DOHH2 (cell line): ENCODE measurements at regions not wholly inside any gene's neighbourhood (a gene's known extent, or its start where the extent isn't known, plus 50 kb on each side); places are given as distances from the start of the nearest gene placed in this dataset.

Source experiments
- H3F3A ChIP-seq: fragments of 200-600 bp; sonication (generic), shearing (Covaris generic); 2 replicates; pipeline ENCODE4 v1.6.0; 2016; ENCODE audit warnings: antibody characterized with exemption, mild to moderate bottlenecking; ENCODE audit not compliant: control insufficient read depth, insufficient read depth
- H3K27ac ChIP-seq: fragments of 200-600 bp; sonication (generic); 2 replicates; pipeline ENCODE4 v1.5.1; 2014; ENCODE audit warnings: low read depth, mild to moderate bottlenecking, low read length, moderate library complexity
- H3K27me3 ChIP-seq: fragments of 200-600 bp; sonication (generic); 2 replicates; pipeline ENCODE4 v1.6.1; 2014; ENCODE audit warnings: mild to moderate bottlenecking, low read length, mixed read lengths; ENCODE audit not compliant: control insufficient read depth
- H3K36me3 ChIP-seq: fragments of 200-600 bp; sonication (generic); 2 replicates; pipeline ENCODE4 v1.6.1; 2014; ENCODE audit warnings: mild to moderate bottlenecking, low read length, moderate library complexity, mixed read lengths; ENCODE audit not compliant: control insufficient read depth
- H3K4me1 ChIP-seq: fragments of 200-600 bp; sonication (generic); 2 replicates; pipeline ENCODE4 v1.6.1; 2014; ENCODE audit warnings: mild to moderate bottlenecking, low read length, mixed read lengths; ENCODE audit not compliant: control insufficient read depth
- H3K4me2 ChIP-seq: fragments of 200-600 bp; sonication (generic); 2 replicates; pipeline ENCODE4 v1.6.0; 2014; ENCODE audit warnings: mild to moderate bottlenecking, low read length, moderate library complexity
- H3K4me3 ChIP-seq: fragments of 200-600 bp; sonication (generic); 2 replicates; pipeline ENCODE4 v1.5.1; 2014; ENCODE audit warnings: mild to moderate bottlenecking, low read length, mixed read lengths
- H3K79me2 ChIP-seq: fragments of 200-600 bp; sonication (generic); 2 replicates; pipeline ENCODE4 v1.6.1; 2014; ENCODE audit warnings: mild to moderate bottlenecking, low read length, mixed read lengths; ENCODE audit not compliant: control insufficient read depth
- H3K9me2 ChIP-seq: fragments of 200-600 bp; sonication (generic); replicated peaks from 2 replicates; pipeline ENCODE4 v1.6.1; 2014; ENCODE audit warnings: mild to moderate bottlenecking, low read length, mixed read lengths; ENCODE audit not compliant: control insufficient read depth
- H3K9me3 ChIP-seq: fragments of 200-600 bp; sonication (generic); 2 replicates; pipeline ENCODE4 v1.6.1; 2014; ENCODE audit warnings: antibody characterized with exemption, low read length, mixed read lengths; ENCODE audit not compliant: control insufficient read depth, insufficient read depth
- H4K20me1 ChIP-seq: fragments of 200-600 bp; sonication (generic); 2 replicates; pipeline ENCODE4 v1.6.0; 2014; ENCODE audit warnings: low read depth, mild to moderate bottlenecking, antibody characterized with exemption, low read length, moderate library complexity; ENCODE audit not compliant: control insufficient read depth, insufficient read depth
- EZH2phosphoT487 ChIP-seq: fragments of 200-600 bp; sonication (generic); IDR thresholded peaks from 2 replicates; pipeline ENCODE4 v1.6.1; 2017; ENCODE audit warnings: borderline replicate concordance, mild to moderate bottlenecking, antibody characterized with exemption, low read length, moderate library complexity, mixed read lengths
- TF ChIP-seq, protein P1 (sequence below): fragments of 200-600 bp; sonication (generic); IDR thresholded peaks from one replicate; pipeline ENCODE4 v1.5.1; 2014; ENCODE audit warnings: antibody characterized with exemption, mild to moderate bottlenecking, low read depth, low read length; ENCODE audit not compliant: poor library complexity, severe bottlenecking

DNA sequence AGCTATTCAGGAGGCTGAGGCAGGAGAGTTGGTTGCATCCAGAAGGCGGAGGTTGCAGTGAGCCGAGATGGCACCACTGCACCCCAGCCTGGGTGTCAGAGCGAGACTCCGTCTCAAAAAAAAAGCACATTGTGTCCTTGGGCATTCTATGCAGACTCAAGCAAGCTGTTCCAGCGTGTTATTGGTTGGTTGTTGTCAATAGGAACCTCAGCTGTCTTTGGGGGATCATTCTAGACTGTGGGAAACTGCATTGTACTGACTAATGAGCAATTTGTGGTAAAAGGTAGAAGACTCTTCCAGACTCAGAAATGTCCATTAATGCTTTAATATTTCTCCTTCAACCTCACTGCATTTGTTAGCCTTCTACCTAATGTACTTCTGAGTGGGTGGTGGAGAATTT, 379.5 kb upstream of the GRAMD2B start:
- no peaks in the 10 kb centered on the region for H3K36me3 ChIP-seq
- TF ChIP-seq, protein P1, sequence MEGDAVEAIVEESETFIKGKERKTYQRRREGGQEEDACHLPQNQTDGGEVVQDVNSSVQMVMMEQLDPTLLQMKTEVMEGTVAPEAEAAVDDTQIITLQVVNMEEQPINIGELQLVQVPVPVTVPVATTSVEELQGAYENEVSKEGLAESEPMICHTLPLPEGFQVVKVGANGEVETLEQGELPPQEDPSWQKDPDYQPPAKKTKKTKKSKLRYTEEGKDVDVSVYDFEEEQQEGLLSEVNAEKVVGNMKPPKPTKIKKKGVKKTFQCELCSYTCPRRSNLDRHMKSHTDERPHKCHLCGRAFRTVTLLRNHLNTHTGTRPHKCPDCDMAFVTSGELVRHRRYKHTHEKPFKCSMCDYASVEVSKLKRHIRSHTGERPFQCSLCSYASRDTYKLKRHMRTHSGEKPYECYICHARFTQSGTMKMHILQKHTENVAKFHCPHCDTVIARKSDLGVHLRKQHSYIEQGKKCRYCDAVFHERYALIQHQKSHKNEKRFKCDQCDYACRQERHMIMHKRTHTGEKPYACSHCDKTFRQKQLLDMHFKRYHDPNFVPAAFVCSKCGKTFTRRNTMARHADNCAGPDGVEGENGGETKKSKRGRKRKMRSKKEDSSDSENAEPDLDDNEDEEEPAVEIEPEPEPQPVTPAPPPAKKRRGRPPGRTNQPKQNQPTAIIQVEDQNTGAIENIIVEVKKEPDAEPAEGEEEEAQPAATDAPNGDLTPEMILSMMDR, result no peak
- TF ChIP-seq EZH2phosphoT487, result no peak
- H3K79me2 ChIP-seq, result no peaks in the 10 kb centered on the region
- no peaks in the 10 kb centered on the region for H4K20me1 ChIP-seq
- no peaks in the 10 kb centered on the region for H3K27me3 ChIP-seq
- H3K9me3 ChIP-seq, result no peaks in the 10 kb centered on the region
- no peak overlapping the region for H3K4me2 ChIP-seq
- no peak overlapping the region for H3K27ac ChIP-seq
- no peak overlapping the region for H3K4me3 ChIP-seq
- H3F3A ChIP-seq, result no peaks in the 10 kb centered on the region
- no peaks in the 10 kb centered on the region for H3K4me1 ChIP-seq
- no peaks in the 10 kb centered on the region for H3K9me2 ChIP-seq

DNA sequence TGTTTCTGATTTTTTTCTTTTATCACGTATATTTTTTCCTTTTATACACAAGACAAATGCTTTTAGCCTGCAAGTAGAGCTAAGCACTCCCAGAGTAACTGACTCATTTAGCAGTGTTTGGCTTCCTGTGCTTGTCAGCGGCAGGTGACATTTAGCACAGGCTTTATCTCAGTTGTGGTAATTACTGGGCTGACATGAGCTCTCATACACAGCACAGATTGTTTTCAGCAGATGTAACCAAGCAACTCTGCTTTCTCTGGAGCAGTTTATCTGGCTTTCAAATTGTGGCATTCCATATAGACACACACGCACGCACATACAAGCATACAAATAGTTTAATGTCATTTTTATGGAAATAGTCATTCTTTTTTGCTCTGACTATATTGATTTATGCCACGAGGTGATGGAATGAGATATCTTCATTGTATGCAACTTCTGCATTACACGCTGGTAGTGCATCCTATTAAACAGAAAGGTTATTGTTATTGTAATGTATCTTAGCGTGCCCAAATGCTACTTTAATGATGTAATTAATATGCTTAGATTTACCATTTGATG, 379.0 kb upstream of the GRAMD2B start:
- no peak for TF ChIP-seq EZH2phosphoT487
- TF ChIP-seq, protein P1, result no peak
- Histone ChIP-seq H4K20me1 (no peaks in the 10 kb centered on the region), H3K27me3 (no peaks in the 10 kb centered on the region), H3K27ac (no peak overlapping the region), H3K9me3 (no peaks in the 10 kb centered on the region), H3K9me2 (no peaks in the 10 kb centered on the region), H3K4me3 (no peak overlapping the region), H3F3A (no peaks in the 10 kb centered on the region), H3K4me1 (peaks cover 3% of the 10 kb centered on the region), H3K4me2 (no peak overlapping the region), H3K36me3 (no peaks in the 10 kb centered on the region), H3K79me2 (no peaks in the 10 kb centered on the region)

DNA sequence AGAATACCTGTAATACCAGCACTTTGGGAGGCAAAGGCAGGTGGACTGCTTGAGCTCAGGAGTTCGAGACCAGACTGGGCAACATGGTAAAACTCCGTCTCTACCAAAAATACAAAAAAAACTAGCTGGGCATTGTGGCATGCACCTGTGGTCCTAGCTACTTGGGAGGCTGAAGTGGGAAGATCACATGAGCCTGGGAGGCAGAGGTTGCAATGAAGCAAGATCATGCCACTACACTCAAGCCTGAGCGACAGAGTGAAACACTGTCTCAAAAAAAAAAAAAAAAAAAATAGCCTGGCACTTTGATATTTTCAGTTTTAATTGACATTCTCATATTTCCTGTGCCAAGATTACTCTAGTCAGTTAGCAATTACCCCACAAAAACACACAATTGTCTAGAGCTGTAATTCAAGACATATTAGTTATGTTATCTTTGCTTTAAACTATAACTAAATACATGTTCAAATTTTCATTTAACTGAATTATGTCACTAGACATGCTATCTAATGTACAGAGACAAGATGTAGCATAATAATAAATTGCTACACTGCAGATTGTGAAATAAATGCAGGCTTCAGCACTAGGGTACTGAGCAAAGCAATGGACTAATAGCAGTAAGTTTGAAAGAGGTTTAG, 378.2 kb upstream of the GRAMD2B start:
- no peak overlapping the region for H3K4me2 ChIP-seq
- H3K79me2 ChIP-seq, result no peaks in the 10 kb centered on the region
- no peaks in the 10 kb centered on the region for H3K9me3 ChIP-seq
- H4K20me1 ChIP-seq, result no peaks in the 10 kb centered on the region
- H3K4me3 ChIP-seq, result no peak overlapping the region
- no peak overlapping the region for H3K27ac ChIP-seq
- no peaks in the 10 kb centered on the region for H3F3A ChIP-seq
- H3K27me3 ChIP-seq, result no peaks in the 10 kb centered on the region
- H3K36me3 ChIP-seq, result no peaks in the 10 kb centered on the region
- TF ChIP-seq EZH2phosphoT487, result no peak
- TF ChIP-seq, protein P1, result no peak
- no peaks in the 10 kb centered on the region for H3K9me2 ChIP-seq
- peaks cover 4% of the 10 kb centered on the region for H3K4me1 ChIP-seq
